Fibroblast of skin of abdomen (primary cell): ENCODE measurements at regions not wholly inside any gene's neighbourhood (a gene's known extent, or its start where the extent isn't known, plus 50 kb on each side); places are given as distances from the start of the nearest gene placed in this dataset.
"Not testable (repeated sequence)": the region's sequence is repeated elsewhere in the genome, so short reads cannot be mapped to it uniquely, and the experiment has no call there.

Source experiments
- DNase-seq: peaks from one replicate; pipeline ENCODE4 v3.0.0-alpha.2; 2013

DNA sequence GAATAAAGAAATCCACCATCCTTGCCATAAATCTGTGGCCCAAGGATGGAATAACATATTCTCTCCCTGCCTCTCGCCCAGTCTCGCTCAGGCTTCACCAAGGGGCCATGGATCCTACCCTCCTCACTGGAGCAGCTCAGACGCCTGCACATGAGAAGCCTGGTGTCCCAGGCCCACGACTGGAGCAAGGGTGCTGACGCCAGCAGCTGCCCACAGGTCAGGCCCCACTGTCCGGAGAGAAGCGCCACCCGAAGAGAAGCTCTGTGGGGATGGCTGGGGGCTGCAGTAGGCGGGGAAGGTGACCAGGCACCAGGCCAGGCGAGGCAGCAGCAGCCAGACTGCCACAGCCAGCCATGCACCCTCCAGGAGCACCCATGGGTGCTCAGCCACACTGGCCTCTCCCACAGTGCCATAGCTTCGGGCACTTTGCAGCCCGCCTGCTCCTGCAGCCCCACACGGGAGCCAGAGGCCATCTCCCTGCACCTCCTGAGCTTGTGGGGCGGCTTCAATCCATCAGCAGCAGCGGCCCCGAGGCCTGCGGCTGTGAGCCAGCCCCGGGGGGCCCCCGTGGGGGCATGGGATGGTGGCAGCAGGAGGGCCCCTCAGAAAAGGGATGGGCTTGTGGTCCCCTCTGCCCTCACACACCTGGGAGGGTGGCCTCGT is 286.2 kb upstream of the SGK1 start:
- no peak for DNase-seq

DNA sequence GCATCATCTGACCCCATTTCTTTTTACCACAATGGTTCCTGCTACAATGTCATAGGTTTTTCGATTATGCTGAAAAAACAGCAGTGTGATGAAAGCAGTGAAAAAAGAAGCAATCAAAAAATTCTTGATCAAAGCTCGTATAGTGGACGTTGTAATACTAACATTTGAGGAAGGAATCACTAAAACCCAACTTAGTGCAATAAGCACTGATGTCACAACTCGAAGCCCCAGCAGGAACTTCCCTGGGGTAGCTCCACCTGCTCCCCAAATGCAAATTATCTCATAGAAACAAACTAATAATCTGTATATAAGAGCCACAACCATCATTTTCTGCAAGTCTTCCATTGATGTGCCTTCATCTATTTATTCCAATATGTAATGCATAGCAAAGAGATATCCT is 285.6 kb upstream of the SGK1 start:
- no peak for DNase-seq

GRCh38 chr6:134602123-134602522 is 284.2 kb upstream of the SGK1 start:
- DNase-seq, result no peak

DNA sequence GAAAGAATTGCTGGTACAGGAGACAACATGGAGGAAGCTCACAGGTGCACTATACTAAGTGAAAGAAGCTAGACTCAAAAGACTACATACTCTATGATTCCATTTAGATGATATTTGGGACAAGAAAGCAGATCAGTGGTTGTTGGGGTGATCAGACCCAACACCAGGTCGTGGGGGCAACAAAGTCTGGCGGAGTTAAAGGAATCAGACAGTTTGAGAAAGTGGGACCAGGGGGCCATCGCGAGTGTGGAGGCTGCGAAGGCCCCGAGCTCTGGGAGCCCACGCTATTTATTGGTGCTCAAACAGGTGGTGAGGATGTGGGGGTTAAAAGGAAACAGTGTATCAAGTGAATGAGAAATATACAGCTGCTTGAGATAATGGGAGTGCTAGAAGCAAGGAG is 282.8 kb upstream of the SGK1 start:
- DNase-seq, result no peak

DNA sequence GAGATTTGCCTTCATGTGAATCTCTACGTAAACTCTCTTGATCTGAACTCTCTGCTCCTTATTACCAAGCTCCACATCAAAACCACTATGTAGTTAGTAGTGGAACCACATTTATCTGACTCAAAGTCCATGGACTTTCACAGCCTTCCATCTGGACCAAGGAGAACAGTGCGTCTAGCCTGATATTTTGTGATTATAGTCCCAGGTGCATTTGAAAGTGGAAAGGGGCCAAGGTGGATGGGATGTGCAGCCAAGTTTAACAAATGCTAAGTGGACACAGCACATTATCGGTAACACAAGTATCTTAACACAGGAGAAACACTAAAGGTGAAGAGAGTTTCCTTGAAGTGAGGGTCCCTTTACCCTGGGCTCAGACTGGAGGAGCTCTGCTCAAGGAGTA is 281.2 kb upstream of the SGK1 start:
- no peak for DNase-seq

GRCh38 chr6:134596191-134596590 is 278.3 kb upstream of the SGK1 start:
- no peak for DNase-seq

DNA sequence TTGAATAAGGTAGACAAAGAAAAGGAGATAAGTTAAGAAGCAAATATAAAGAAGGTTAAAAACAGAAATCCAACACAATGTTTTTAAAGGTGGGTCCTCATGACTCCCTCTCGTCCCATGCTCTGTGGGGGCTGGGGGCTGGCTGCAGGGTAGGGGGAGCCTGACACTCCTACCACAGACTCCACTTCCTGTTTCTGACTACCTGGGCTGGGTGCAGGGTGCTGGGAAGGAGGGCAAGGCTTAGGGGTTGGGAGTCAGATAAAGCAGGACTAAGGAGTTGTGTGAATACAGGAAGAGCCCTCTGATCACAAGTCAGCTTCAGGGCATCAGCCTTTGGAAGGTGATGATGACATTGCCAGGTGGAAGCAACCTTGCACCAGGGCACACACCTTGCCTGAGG is 277.0 kb upstream of the SGK1 start:
- no peak for DNase-seq

DNA sequence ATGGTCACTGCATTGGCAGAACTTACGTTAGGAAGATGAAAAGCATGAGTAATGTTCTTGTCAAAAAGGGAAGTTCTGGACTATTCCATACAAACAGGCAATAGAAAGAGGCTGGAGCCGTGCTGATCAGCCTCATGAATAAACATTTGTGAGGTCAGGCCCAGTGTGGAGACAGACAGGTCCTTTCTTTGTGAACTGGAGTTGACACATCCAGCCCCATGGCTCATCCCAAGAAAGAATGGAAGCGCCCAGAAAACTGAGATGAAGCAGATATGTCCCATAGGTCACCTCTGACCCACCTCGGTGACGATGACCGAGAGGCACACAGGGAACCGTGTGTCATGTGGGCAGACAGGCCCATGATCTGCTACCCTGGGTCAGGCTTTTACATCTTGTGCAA is 276.0 kb upstream of the SGK1 start:
- no peak for DNase-seq

DNA sequence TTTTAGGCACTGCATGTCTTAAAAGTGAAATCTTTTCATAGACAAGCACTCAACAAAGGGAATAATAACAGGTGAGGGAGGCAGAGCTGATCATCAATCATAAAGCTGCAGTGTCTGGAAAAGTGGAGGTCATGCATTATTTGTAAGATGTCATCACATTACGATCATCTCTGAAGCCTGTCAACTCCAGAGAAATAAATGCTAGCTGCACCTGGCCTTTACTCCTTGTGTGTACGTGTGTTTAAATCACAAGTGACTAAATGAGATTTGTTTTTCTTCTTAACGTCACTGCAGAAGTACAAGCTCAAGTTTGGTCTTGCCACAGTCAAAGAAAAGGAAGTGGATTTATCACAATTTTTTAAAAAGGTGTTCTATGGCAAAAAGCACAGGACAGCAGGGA is 275.5 kb upstream of the SGK1 start:
- no peak for DNase-seq

DNA sequence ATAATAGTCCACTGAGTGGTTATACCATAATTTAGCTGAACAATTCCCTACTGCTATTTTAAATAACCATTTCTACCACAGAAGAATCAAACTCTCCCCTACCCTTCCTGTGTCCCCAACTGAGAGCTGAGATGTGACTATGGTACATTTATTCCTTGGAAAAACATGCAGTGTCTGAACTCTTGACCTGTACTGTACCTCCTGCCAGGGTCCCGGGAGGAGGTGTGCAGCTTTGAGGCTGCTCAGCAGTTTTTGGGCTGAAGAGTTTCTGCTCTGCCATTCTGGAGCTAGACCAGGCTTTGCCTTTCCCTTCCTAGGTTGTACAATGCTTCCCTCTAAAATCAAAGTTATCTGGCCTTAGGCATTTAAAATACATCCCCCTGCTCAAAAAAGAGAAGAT is 275.1 kb upstream of the SGK1 start:
- DNase-seq, result no peak

- DNase-seq, result peak; percentile 62
These were observed 272.5 kb upstream of the SGK1 start for GRCh38 chr6:134590449-134590848.

DNA sequence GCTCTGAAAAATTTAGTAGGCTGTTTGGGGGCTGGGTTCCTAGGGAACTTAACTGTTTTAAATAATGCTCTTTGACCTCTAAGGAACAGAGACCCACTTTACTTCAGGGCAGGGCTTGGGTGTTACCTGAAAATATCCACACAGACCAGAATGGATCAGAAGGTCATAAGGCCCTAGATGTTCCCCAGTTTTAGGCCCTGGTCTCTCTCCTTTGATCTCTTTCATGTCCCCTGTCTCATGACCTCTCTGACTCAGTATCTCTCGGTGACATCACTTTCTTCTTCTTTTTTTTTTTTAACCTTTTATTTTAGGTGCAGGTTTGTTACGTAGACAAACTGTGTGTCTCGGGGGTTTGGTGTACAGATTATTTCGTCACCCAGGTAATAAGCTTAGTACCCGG is 272.1 kb upstream of the SGK1 start:
- no peak for DNase-seq

GRCh38 chr6:134589512-134589911 is 271.6 kb upstream of the SGK1 start:
- DNase-seq, result peak; percentile 97

- DNase-seq, result no peak
These were observed 270.4 kb upstream of the SGK1 start for GRCh38 chr6:134588267-134588666.

DNA sequence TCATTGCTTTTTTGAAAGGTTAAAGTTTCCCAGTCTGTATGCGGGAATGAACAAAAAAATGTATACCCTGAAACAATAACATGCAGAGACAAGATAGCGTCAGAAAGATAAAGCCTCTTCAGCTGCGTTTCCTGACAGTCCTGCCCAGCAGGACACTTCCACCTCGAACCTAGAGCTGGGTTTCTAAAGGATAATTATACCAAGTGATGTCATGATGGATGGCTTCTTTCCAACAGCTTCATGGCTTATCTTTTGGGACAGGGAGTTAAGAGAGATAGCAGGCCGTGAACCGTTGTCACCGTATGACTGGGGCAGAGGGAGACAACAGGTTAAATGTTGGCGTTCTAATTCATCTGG is 267.6 kb upstream of the SGK1 start:
- no peak for DNase-seq

- no peak for DNase-seq
These were observed 267.1 kb upstream of the SGK1 start for GRCh38 chr6:134584847-134585516.

GRCh38 chr6:134577998-134578397 is 260.1 kb upstream of the SGK1 start:
- no peak for DNase-seq

DNA sequence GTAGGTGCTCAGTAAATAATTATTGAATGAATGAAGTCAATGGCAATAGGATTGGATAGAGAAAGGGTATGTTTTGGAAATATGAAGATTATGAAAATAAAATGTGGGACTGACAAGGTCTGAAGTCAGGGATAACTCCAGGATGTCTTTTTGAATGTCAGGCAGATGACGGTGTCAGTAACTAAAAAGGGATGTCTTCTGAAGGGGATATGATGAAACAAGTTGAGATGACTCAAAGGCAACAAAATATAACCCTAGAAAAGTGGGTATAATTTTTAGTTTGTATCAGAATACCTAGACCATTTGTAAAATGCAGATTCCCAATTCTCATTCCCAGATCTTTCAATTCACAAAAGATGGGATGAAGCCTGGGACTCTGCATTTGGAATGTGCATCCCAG is 257.3 kb upstream of the SGK1 start:
- DNase-seq, result no peak

DNA sequence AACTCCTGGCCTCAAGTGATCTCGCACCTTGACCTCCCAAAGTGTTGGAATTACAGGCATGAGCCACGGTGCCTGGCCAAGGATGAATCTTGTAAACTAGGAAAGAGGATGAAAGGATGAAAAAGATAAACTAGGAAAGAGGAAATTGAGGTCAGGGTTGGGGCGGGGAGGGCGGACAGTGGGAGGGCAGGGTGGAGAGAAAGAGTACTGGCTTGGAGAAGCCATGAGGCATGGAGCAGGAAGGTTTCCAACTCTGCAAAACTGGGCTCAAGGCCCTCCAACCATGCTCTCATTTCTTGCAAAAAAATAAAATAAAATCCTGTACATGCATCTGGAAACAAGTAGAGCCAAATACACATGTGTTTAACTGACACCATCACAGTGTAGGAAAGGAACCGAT is 256.6 kb upstream of the SGK1 start:
- DNase-seq, result no peak

GRCh38 chr6:134569996-134570395 is 252.1 kb upstream of the SGK1 start:
- DNase-seq, result not testable (repeated sequence)

- no peak for DNase-seq
These were observed 246.8 kb upstream of the SGK1 start for GRCh38 chr6:134564705-134565104.

GRCh38 chr6:134560019-134560418 is 242.1 kb upstream of the SGK1 start:
- DNase-seq, result no peak

DNA sequence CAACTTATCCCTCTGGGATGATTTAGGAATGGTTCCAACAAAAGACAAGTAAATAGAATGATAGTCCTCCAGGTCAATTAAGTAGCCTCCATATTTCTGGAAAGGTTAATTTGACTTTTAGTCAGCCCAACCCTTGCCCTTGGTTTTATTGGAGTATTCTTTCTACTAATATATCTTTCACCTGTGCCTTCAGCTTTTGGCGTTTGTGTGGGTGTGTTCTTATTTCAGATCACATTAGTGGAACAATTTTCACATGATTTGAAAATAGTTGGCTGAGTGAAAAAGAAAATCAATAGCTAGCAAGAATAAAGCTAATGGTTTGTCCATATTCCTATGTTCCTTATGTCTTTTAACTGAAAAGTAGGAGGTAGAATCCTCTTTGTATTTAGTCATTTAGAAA is 239.6 kb upstream of the SGK1 start:
- no peak for DNase-seq

DNA sequence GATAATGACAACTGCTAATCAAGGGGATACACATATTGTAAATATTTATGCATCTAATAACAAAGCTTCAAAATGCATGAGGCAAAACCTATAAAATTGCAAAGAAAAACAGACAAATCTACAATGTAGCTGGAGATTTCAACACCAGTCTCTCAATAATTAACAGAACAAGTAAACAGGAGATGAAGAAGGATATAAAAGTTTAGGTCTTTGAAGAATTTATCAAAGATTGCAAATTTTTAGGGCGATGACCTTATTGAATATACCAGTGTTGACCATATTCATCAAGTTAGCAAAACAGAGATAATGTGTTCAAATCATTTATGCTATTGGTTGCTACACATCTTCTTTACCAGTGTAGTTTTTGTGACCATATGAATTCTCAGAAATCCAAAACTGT is 237.8 kb upstream of the SGK1 start:
- DNase-seq, result no peak

- DNase-seq, result peak; percentile 81
These were observed 236.0 kb upstream of the SGK1 start for GRCh38 chr6:134553936-134554335.
